Medulla oblongata (tissue), 1 donor: ENCODE measurements at regions not wholly inside any gene's neighbourhood (a gene's known extent, or its start where the extent isn't known, plus 50 kb on each side); places are given as distances from the start of the nearest gene placed in this dataset.

Experiments used
- DNase-seq: peaks from one replicate; pipeline ENCODE4 v3.0.0-alpha.2; 2015; ENCODE audit errors: extremely low spot score

- peak; percentile 85 for DNase-seq
These were observed 91.0 kb upstream of the KCNA3 start for GRCh38 chr1:110765640-110766335.

GRCh38 chr1:110763149-110763548, 88.4 kb upstream of the KCNA3 start:
- no peak for DNase-seq

GRCh38 chr1:110760321-110760720, 85.6 kb upstream of the KCNA3 start:
- no peak for DNase-seq

- peak; percentile 81 for DNase-seq
These were observed 81.8 kb upstream of the KCNA3 start for GRCh38 chr1:110756506-110756905.

- no peak for DNase-seq
These were observed 78.4 kb upstream of the KCNA3 start for GRCh38 chr1:110752941-110753725.

GRCh38 chr1:110750562-110750961, 75.8 kb upstream of the KCNA3 start:
- no peak for DNase-seq

- no peak for DNase-seq
These were observed 75.2 kb upstream of the KCNA3 start for GRCh38 chr1:110749960-110750359.

- peak; percentile 41 for DNase-seq
These were observed 72.0 kb upstream of the KCNA3 start for GRCh38 chr1:110746644-110747259.

GRCh38 chr1:110743397-110743796, 68.7 kb upstream of the KCNA3 start:
- no peak for DNase-seq

GRCh38 chr1:110736900-110737605, 62.3 kb upstream of the KCNA3 start:
- no peak for DNase-seq

GRCh38 chr1:110734133-110734680, 59.5 kb upstream of the KCNA3 start:
- no peak for DNase-seq

- no peak for DNase-seq
These were observed 56.8 kb upstream of the KCNA3 start for GRCh38 chr1:110731529-110731928.

- no peak for DNase-seq
These were observed 53.8 kb upstream of the KCNA3 start for GRCh38 chr1:110728388-110729001.

- DNase-seq, result no peak
These were observed 52.5 kb upstream of the KCNA3 start for GRCh38 chr1:110727246-110727645.

GRCh38 chr1:110726755-110727154, 52.0 kb upstream of the KCNA3 start:
- no peak for DNase-seq
